NCI-H748 treated with DMSO at 0.1 percent for 48 hours (cell line): ENCODE measurements at regions not wholly inside any gene's neighbourhood (a gene's known extent, or its start where the extent isn't known, plus 50 kb on each side); places are given as distances from the start of the nearest gene placed in this dataset.
A peak's percentile ranks its signal among the peaks of the same experiment; 100 is the strongest.

ENCODE experiments used
- DNase-seq: peaks from one replicate; lab custom pipeline; 2025; lab: John Stamatoyannopoulos, UW

- no peak for DNase-seq
These were observed 285.5 kb downstream of the HACE1 start for GRCh38 chr6:104574135-104574750.

GRCh38 chr6:104573350-104573749 lies 286.4 kb downstream of the HACE1 start:
- DNase-seq: no peak

- no peak for DNase-seq
These were observed 286.8 kb downstream of the HACE1 start for GRCh38 chr6:104572901-104573300.

- DNase-seq: no peak
These were observed 293.3 kb downstream of the HACE1 start for GRCh38 chr6:104566411-104566810.

- no peak for DNase-seq
These were observed 296.4 kb downstream of the HACE1 start for GRCh38 chr6:104563306-104563705.

- no peak for DNase-seq
These were observed 300.1 kb downstream of the HACE1 start for GRCh38 chr6:104559435-104560202.

GRCh38 chr6:104558746-104559145 lies 301.0 kb downstream of the HACE1 start:
- DNase-seq: no peak

GRCh38 chr6:104548297-104548696 lies 311.4 kb downstream of the HACE1 start:
- DNase-seq: no peak

GRCh38 chr6:104541411-104541810 lies 318.3 kb downstream of the HACE1 start:
- DNase-seq: no peak

- no peak for DNase-seq
These were observed 319.0 kb downstream of the HACE1 start for GRCh38 chr6:104540743-104541142.

GRCh38 chr6:104539173-104539572 lies 320.5 kb downstream of the HACE1 start:
- DNase-seq: no peak

GRCh38 chr6:104537872-104538271 lies 321.8 kb downstream of the HACE1 start:
- DNase-seq: no peak

- no peak for DNase-seq
These were observed 322.5 kb downstream of the HACE1 start for GRCh38 chr6:104537180-104537579.

- no peak for DNase-seq
These were observed 327.3 kb downstream of the HACE1 start for GRCh38 chr6:104532462-104532861.

GRCh38 chr6:104531646-104532045 lies 328.1 kb downstream of the HACE1 start:
- no peak for DNase-seq

GRCh38 chr6:104527761-104528415 lies 331.8 kb downstream of the HACE1 start:
- peak; percentile 58 for DNase-seq

GRCh38 chr6:104527311-104527710 lies 332.4 kb downstream of the HACE1 start:
- no peak for DNase-seq

GRCh38 chr6:104526376-104526775 lies 333.3 kb downstream of the HACE1 start:
- peak; percentile 37 for DNase-seq

- DNase-seq: peak; percentile 87
These were observed 333.9 kb downstream of the HACE1 start for GRCh38 chr6:104525677-104526322.

- DNase-seq: no peak
These were observed 337.2 kb downstream of the HACE1 start for GRCh38 chr6:104522533-104522932.

- no peak for DNase-seq
These were observed 338.5 kb downstream of the HACE1 start for GRCh38 chr6:104521176-104521575.

GRCh38 chr6:104519566-104519965 lies 340.2 kb downstream of the HACE1 start:
- no peak for DNase-seq

GRCh38 chr6:104509355-104509754 lies 350.4 kb downstream of the HACE1 start:
- peak; percentile 77 for DNase-seq
